ENCODE measurements at regions not wholly inside any gene's neighbourhood (a gene's known extent, or its start where the extent isn't known, plus 50 kb on each side); places are given as distances from the start of the nearest gene placed in this dataset.

GRCh38 chr1:99516141-99516540 is 129.8 kb upstream of the PALMD start:
- no peak for DNase-seq (ENCODE audit: low spot score)
- TF ChIP-seq CTCF (IDR thresholded peaks at IDR 0.05; ENCODE audit: extremely low read depth, missing control alignments), result no peak

- TF ChIP-seq CTCF (IDR thresholded peaks at IDR 0.05; ENCODE audit: extremely low read depth, missing control alignments), result no peak
- DNase-seq (ENCODE audit: low spot score), result no peak
Observed at GRCh38 chr1:99520121-99520520, 125.8 kb upstream of the PALMD start.

GRCh38 chr1:99525331-99525730 is 120.6 kb upstream of the PALMD start:
- no peak for TF ChIP-seq CTCF (IDR thresholded peaks at IDR 0.05; ENCODE audit: extremely low read depth, missing control alignments)
- no peak for DNase-seq (ENCODE audit: low spot score)

- TF ChIP-seq CTCF (IDR thresholded peaks at IDR 0.05; ENCODE audit: extremely low read depth, missing control alignments), result no peak
- DNase-seq (ENCODE audit: low spot score), result no peak
Observed at GRCh38 chr1:99527078-99527477, 118.8 kb upstream of the PALMD start.

- no peak for TF ChIP-seq CTCF (IDR thresholded peaks at IDR 0.05; ENCODE audit: extremely low read depth, missing control alignments)
- no peak for DNase-seq (ENCODE audit: low spot score)
Observed at GRCh38 chr1:99527545-99527944, 118.4 kb upstream of the PALMD start.

- no peak for TF ChIP-seq CTCF (IDR thresholded peaks at IDR 0.05; ENCODE audit: extremely low read depth, missing control alignments)
- no peak for DNase-seq (ENCODE audit: low spot score)
Observed at GRCh38 chr1:99529002-99529401, 116.9 kb upstream of the PALMD start.

GRCh38 chr1:99531578-99532275 is 114.2 kb upstream of the PALMD start:
- TF ChIP-seq CTCF (IDR thresholded peaks at IDR 0.05; ENCODE audit: extremely low read depth, missing control alignments), result no peak
- no peak for DNase-seq (ENCODE audit: low spot score)

Data from GM20000 (cell line).